ENCODE measurements at regions not wholly inside any gene's neighbourhood (a gene's known extent, or its start where the extent isn't known, plus 50 kb on each side); places are given as distances from the start of the nearest gene placed in this dataset.
A peak's percentile ranks its signal among the peaks of the same experiment; 100 is the strongest.

Small RNA genes lying in the stretch of these regions (microRNA-seq; reads per million reads assigned to microRNA genes)
- gene MIR5100 (ENCODE audit: unreplicated experiment), result 4.8 reads per million, percentile 11 among the genes with 10 or more reads in this experiment
